T-cell (primary cell): ENCODE measurements at regions not wholly inside any gene's neighbourhood (a gene's known extent, or its start where the extent isn't known, plus 50 kb on each side); places are given as distances from the start of the nearest gene placed in this dataset.

ENCODE experiments used
- ATAC-seq, 4 experiments: fragments of 200-7000 bp in 3 of 4; fragments of 150-1000 bp in 1 of 4; cut with Tn5 transposase; replicated peaks in 1 of 4; 1 replicate in 3 of 4; 2 replicates in 1 of 4; pipeline ENCODE4 v1.10.0; 2021; ENCODE audit warnings: moderate library complexity in 3 of 4, mild to moderate bottlenecking in 2 of 4, moderate number of reproducible peaks in 1 of 4
- CTCF ChIA-PET, 2 donors: fragments of 300-600 bp; sonication (Branson Sonifier 250); formaldehyde crosslinking; loops; one replicate each; lab custom pipeline; 2022; ENCODE audit warnings: antibody characterized with exemption in 2 of 2; lab: Charles Lee
- POLR2A ChIA-PET, 2 donors: fragments of 300-600 bp; sonication (Branson Sonifier 250); formaldehyde crosslinking; loops; one replicate each; lab custom pipeline; 2022; ENCODE audit warnings: antibody characterized with exemption in 2 of 2; lab: Charles Lee
- DNase-seq, 35 experiments: peaks; one replicate each; pipeline versions ENCODE4 v3.0.0 to v3.0.0-alpha.2; 2013 to 2023
- H3K27ac ChIP-seq: one replicate; pipeline ENCODE4 v1.5.1; 2013; ENCODE audit warnings: low read length
- H3K27me3 ChIP-seq, 2 experiments: replicated peaks in 1 of 2; 1 replicate in 1 of 2; 2 replicates in 1 of 2; pipeline versions ENCODE4 v1.6.1 to v1.7.0; 2013; ENCODE audit warnings: low read length in 1 of 2, mixed read lengths in 1 of 2; ENCODE audit not compliant: control insufficient read depth in 2 of 2, insufficient read depth in 2 of 2; ENCODE audit errors: extremely low read depth in 1 of 2
- H3K36me3 ChIP-seq, 2 donors: 1 replicate in 1 of 2; 2 replicates in 1 of 2; pipeline versions ENCODE4 v1.6.1 to v1.7.0; 2013; ENCODE audit warnings: low read length in 1 of 2; ENCODE audit not compliant: control insufficient read depth in 2 of 2, insufficient read depth in 1 of 2; ENCODE audit errors: extremely low read depth in 1 of 2
- H3K4me1 ChIP-seq, 2 experiments: 1 replicate in 1 of 2; 2 replicates in 1 of 2; pipeline versions ENCODE4 v1.6.1 to v1.7.0; 2013; ENCODE audit warnings: low read length in 2 of 2, mixed read lengths in 1 of 2; ENCODE audit not compliant: insufficient read depth in 2 of 2, control insufficient read depth in 1 of 2; ENCODE audit errors: extremely low read depth in 1 of 2
- H3K4me3 ChIP-seq, 2 donors: 1 replicate in 1 of 2; 2 replicates in 1 of 2; pipeline versions ENCODE4 v1.5.1 to v1.7.0; 2013; ENCODE audit warnings: mild to moderate bottlenecking in 2 of 2, low read length in 1 of 2, moderate library complexity in 1 of 2; ENCODE audit not compliant: control insufficient read depth in 1 of 2; ENCODE audit errors: extremely low read depth in 1 of 2
- H3K9me3 ChIP-seq: 2 replicates; pipeline ENCODE4 v1.7.0; 2013
- H3K27ac Mint-ChIP-seq, 2 donors: one replicate each; pipeline ENCODE4 v1.8.0; 2020 to 2021; ENCODE audit warnings: mild to moderate bottlenecking in 2 of 2, mixed read lengths in 2 of 2
- H3K27me3 Mint-ChIP-seq, 2 donors: one replicate each; pipeline ENCODE4 v1.8.0; 2021 to 2022; ENCODE audit warnings: mixed read lengths in 2 of 2
- H3K36me3 Mint-ChIP-seq: one replicate; pipeline ENCODE4 v1.8.0; 2021; ENCODE audit warnings: mixed read lengths
- H3K4me1 Mint-ChIP-seq, 3 donors: one replicate each; pipeline ENCODE4 v1.8.0; 2020 to 2022; ENCODE audit warnings: mixed read lengths in 3 of 3, mild to moderate bottlenecking in 1 of 3
- H3K4me3 Mint-ChIP-seq, 3 donors: one replicate each; pipeline ENCODE4 v1.8.0; 2020 to 2022; ENCODE audit warnings: mild to moderate bottlenecking in 3 of 3, mixed read lengths in 3 of 3, moderate library complexity in 3 of 3
- H3K9me3 Mint-ChIP-seq, 3 donors: one replicate each; pipeline ENCODE4 v1.8.0; 2020 to 2022; ENCODE audit warnings: mixed read lengths in 3 of 3
- WGBS: methylation state at CpG from one replicate; pipeline ENCODE4 v1.1.5; 2013; ENCODE audit warnings: missing lambda C conversion rate; ENCODE audit not compliant: insufficient coverage; 5-methylcytosine and 5-hydroxymethylcytosine counted together

DNA sequence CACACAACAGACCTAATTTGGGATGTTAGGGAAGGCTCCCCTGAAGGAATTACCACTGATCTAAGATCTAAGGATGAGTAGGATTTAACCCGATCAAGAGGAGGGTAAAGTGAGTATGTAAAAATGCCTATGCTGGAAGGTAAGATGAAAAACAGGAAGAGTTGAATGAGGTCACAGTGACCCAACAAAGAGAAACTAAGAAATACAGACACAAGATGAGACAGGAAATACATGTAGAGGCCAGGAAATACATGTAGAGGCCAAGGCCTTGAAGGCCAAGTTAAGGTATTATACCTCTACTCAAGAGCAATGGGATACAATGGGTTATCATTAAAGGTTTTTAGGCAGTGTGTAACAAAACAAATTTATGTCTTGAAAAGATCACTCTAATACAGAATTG, 131.6 kb upstream of the TANK start:
- peaks cover 4 to 6% (median 4%) of the 10 kb centered on the region in 3 donors for H3K4me1 Mint-ChIP-seq
- H3K27me3 ChIP-seq = peaks cover 0 to 3% of the 10 kb centered on the region in 2 experiments
- no peaks in the 10 kb centered on the region for H3K36me3 Mint-ChIP-seq
- H3K27me3 Mint-ChIP-seq = peaks cover 0 to 3% of the 10 kb centered on the region in 2 donors
- H3K9me3 Mint-ChIP-seq = peaks cover 0 to 5% (median 0%) of the 10 kb centered on the region in 3 donors
- no peak overlapping the region for H3K4me3 Mint-ChIP-seq
- no peak overlapping the region for H3K4me3 ChIP-seq
- DNase-seq = no peak
- no peaks in the 10 kb centered on the region for H3K9me3 ChIP-seq
- ATAC-seq = no peak
- WGBS = no CpG with 5 or more reads among the region's 1 CpG
- ChIA-PET CTCF (no interaction called here), POLR2A (no interaction called here)
- H3K27ac Mint-ChIP-seq = no peak overlapping the region
- H3K36me3 ChIP-seq = no peaks in the 10 kb centered on the region
- no peaks in the 10 kb centered on the region for H3K4me1 ChIP-seq
- no peak overlapping the region for H3K27ac ChIP-seq

DNA sequence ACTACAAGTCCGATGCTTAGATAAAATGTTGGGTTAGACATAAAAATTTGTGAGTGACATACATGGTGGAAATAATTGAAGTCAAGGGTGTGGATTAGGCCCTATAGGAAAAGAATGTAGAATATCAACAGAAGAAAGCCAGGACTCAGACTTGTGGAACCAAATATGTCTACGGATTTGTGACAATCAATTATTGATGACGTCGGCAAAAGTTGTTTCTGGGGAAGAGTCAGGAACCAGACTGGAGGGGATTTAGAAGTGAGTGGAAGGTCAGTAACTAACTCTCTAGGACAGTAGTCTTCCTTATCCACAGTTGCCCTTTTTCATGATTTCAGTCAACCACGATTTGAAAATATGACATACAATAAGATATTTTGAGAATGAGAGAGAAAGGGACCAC, 130.9 kb upstream of the TANK start:
- Mint-ChIP-seq H3K4me3 (no peak overlapping the region), H3K36me3 (no peaks in the 10 kb centered on the region), H3K4me1 (peaks cover 4 to 6% (median 4%) of the 10 kb centered on the region in 3 donors), H3K27me3 (no peaks in the 10 kb centered on the region), H3K9me3 (peaks cover 0 to 5% (median 0%) of the 10 kb centered on the region in 3 donors), H3K27ac (no peak overlapping the region)
- no peak overlapping the region for H3K4me3 ChIP-seq
- WGBS = 100% methylated on average over 2 of the region's 5 CpGs
- no peaks in the 10 kb centered on the region for H3K9me3 ChIP-seq
- H3K27ac ChIP-seq = no peak overlapping the region
- POLR2A ChIA-PET = no interaction called here
- no peaks in the 10 kb centered on the region for H3K27me3 ChIP-seq
- no peaks in the 10 kb centered on the region for H3K36me3 ChIP-seq
- DNase-seq = no peak
- CTCF ChIA-PET = no interaction called here
- H3K4me1 ChIP-seq = no peaks in the 10 kb centered on the region
- ATAC-seq = no peak

DNA sequence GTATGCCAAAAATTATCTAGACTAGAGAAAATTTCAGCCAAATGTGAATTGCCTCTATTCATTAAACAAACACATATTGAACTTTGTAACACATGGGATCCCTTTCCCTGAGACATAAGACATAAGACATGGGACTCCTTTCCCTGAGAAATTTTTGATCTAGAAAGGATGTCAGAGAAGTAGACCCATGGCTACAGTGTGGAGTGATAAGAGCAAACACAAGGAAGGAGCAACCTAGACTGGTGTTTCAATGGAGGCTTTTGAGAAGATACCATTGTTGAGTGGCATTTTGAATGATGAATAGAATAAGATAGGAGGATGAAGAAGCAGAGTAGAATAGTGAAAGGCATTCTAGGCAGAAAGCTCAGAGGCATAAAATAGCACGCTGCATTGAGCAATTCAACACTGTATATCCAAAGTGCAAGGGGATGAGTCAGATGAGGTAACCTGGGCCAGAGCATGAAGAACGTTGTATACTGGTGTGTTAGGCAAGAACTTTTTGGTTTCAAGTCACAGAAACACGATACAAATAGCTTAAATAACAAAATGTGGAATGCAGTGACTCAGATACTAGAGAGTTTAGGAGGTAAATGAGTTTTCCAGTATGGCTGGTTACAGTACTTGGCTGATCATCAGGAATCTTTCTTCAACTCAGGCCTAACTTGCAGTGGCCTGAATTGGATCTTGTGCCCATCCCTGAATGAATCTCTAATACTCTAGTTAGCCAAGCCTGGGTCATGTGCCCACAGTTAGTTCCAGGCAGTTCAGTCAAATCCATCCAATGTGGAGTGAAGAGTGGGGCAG, 129.8 kb upstream of the TANK start:
- POLR2A ChIA-PET = interaction anchor here in 1 of 2 donors (0.6 kb wide), 1 partner anchor 10 kb away, joined by 4 read pairs; no protein-coding TSS in a partner anchor
- CTCF ChIA-PET = no interaction called here
- no peak overlapping the region for H3K27ac Mint-ChIP-seq
- H3K9me3 Mint-ChIP-seq = peaks cover 0 to 7% (median 1%) of the 10 kb centered on the region in 3 donors
- no peak overlapping the region for H3K27ac ChIP-seq
- WGBS = 89% methylated on average over 3 of the region's 3 CpGs
- H3K4me1 ChIP-seq = no peaks in the 10 kb centered on the region
- ATAC-seq = no peak
- H3K4me3 Mint-ChIP-seq = no peak overlapping the region
- peaks cover 4 to 6% (median 4%) of the 10 kb centered on the region in 3 donors for H3K4me1 Mint-ChIP-seq
- H3K9me3 ChIP-seq = no peaks in the 10 kb centered on the region
- no peaks in the 10 kb centered on the region for H3K36me3 Mint-ChIP-seq
- no peaks in the 10 kb centered on the region for H3K27me3 ChIP-seq
- peaks cover 0 to 2% of the 10 kb centered on the region in 2 donors for H3K27me3 Mint-ChIP-seq
- no peak overlapping the region for H3K4me3 ChIP-seq
- DNase-seq = no peak
- no peaks in the 10 kb centered on the region for H3K36me3 ChIP-seq

DNA sequence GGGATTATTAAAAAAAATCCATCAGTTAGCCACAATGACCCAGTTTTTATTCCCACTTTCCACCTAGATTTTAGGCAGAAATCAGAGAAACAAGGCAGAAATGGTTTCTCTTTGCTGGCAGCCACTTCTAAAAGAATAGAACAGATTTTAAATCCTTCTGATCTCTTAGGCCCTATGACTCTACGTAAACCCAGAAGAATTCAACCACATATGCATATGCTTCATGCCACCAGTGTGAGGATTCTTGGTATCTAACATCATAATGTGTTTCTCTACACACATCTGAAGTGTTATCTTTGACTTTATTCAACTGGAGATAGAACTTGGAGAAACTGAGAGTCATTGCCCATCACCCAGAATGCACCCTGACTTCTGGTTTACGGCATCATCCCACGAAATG, 128.7 kb upstream of the TANK start:
- Histone ChIP-seq H3K4me1 (no peaks in the 10 kb centered on the region), H3K36me3 (no peaks in the 10 kb centered on the region), H3K4me3 (no peak overlapping the region), H3K27me3 (no peaks in the 10 kb centered on the region), H3K9me3 (no peaks in the 10 kb centered on the region), H3K27ac (no peak overlapping the region)
- H3K36me3 Mint-ChIP-seq = no peaks in the 10 kb centered on the region
- CTCF ChIA-PET = no interaction called here
- H3K27me3 Mint-ChIP-seq = peaks cover 0 to 4% of the 10 kb centered on the region in 2 donors
- peaks cover 0 to 10% (median 4%) of the 10 kb centered on the region in 3 donors for H3K9me3 Mint-ChIP-seq
- POLR2A ChIA-PET = no interaction called here
- no peak for ATAC-seq
- no peak for DNase-seq
- no peak overlapping the region for H3K4me3 Mint-ChIP-seq
- peaks cover 4 to 6% (median 4%) of the 10 kb centered on the region in 3 donors for H3K4me1 Mint-ChIP-seq
- WGBS = no CpG with 5 or more reads among the region's 3 CpGs
- H3K27ac Mint-ChIP-seq = no peak overlapping the region

DNA sequence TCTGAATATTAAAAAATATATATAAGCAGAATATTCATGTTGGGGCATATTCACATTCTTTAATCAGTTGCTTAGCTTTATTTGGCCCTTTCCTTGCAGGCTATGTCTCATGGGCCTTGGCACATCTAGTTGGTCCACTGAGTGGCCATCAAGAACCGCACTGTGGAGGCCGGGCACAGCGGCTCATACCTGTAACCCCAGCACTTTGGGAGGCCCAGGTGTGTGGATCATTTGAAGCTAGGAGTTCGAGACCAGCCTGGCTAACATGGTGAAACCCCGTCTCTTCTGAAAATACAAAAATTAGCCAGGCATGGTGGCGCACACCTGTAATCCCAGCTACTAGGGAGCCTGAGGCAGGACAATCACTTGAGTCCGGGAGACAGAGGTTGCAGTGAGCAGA, 127.6 kb upstream of the TANK start:
- no peak for DNase-seq
- no peak overlapping the region for H3K27ac Mint-ChIP-seq
- Histone ChIP-seq H3K27ac (no peak overlapping the region), H3K36me3 (no peaks in the 10 kb centered on the region), H3K27me3 (no peaks in the 10 kb centered on the region), H3K9me3 (no peaks in the 10 kb centered on the region), H3K4me1 (no peaks in the 10 kb centered on the region), H3K4me3 (no peak overlapping the region)
- H3K4me1 Mint-ChIP-seq = peaks cover 4 to 6% (median 4%) of the 10 kb centered on the region in 3 donors
- no peak for ATAC-seq
- 97% methylated on average over 7 of the region's 7 CpGs for WGBS
- POLR2A ChIA-PET = no interaction called here
- H3K27me3 Mint-ChIP-seq = peaks cover 0 to 4% of the 10 kb centered on the region in 2 donors
- no peaks in the 10 kb centered on the region for H3K36me3 Mint-ChIP-seq
- no peak overlapping the region for H3K4me3 Mint-ChIP-seq
- CTCF ChIA-PET = no interaction called here
- peaks cover 0 to 10% (median 4%) of the 10 kb centered on the region in 3 donors for H3K9me3 Mint-ChIP-seq

DNA sequence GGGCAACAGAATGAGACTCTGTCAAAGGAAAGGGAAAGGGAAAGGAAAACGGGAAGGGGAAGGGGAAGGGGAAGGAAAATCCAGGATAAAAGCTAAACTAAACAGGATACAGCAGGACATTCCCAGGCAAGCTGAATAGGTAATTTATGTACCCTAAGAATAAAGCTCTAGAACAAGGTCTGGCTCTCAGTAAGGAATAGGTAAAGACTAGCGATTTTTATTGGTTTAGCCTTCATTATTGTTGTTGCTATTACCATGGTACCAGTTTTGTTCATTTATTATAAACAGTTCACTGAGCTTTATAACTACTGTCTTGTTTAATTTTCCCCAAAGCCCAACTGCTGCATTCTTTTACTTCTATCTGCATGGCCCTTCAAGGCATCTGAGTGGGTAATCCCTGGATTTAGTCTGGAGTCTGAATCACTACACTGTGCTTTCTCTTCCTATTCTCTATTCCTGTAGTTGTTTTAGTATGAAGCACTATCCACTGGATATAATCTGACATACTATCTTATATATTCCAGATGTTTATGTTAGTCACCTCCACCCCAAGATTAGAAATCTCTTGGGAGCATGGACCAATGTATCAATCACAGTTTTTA, 127.1 kb upstream of the TANK start:
- no peaks in the 10 kb centered on the region for H3K27me3 ChIP-seq
- WGBS = no CpG with 5 or more reads among the region's 2 CpGs
- ChIA-PET CTCF (no interaction called here), POLR2A (no interaction called here)
- no peak overlapping the region for H3K4me3 ChIP-seq
- H3K27ac Mint-ChIP-seq = no peak overlapping the region
- H3K4me3 Mint-ChIP-seq = no peak overlapping the region
- peaks cover 4 to 6% (median 4%) of the 10 kb centered on the region in 3 donors for H3K4me1 Mint-ChIP-seq
- H3K9me3 Mint-ChIP-seq = peaks cover 0 to 10% (median 4%) of the 10 kb centered on the region in 3 donors
- no peaks in the 10 kb centered on the region for H3K36me3 Mint-ChIP-seq
- no peaks in the 10 kb centered on the region for H3K36me3 ChIP-seq
- H3K4me1 ChIP-seq = no peaks in the 10 kb centered on the region
- peaks cover 0 to 4% of the 10 kb centered on the region in 2 donors for H3K27me3 Mint-ChIP-seq
- ATAC-seq (no peak), DNase-seq (no peak)
- H3K27ac ChIP-seq = no peak overlapping the region
- no peaks in the 10 kb centered on the region for H3K9me3 ChIP-seq
